CD4-positive, alpha-beta T cell treated with Interleukin-6 for 4 hours (primary cell): ENCODE measurements at regions not wholly inside any gene's neighbourhood (a gene's known extent, or its start where the extent isn't known, plus 50 kb on each side); places are given as distances from the start of the nearest gene placed in this dataset.

Experiments
- DNase-seq: peaks from one replicate; pipeline ENCODE4 v3.0.0-alpha.2; 2020; ENCODE audit warnings: mixed read lengths

DNA sequence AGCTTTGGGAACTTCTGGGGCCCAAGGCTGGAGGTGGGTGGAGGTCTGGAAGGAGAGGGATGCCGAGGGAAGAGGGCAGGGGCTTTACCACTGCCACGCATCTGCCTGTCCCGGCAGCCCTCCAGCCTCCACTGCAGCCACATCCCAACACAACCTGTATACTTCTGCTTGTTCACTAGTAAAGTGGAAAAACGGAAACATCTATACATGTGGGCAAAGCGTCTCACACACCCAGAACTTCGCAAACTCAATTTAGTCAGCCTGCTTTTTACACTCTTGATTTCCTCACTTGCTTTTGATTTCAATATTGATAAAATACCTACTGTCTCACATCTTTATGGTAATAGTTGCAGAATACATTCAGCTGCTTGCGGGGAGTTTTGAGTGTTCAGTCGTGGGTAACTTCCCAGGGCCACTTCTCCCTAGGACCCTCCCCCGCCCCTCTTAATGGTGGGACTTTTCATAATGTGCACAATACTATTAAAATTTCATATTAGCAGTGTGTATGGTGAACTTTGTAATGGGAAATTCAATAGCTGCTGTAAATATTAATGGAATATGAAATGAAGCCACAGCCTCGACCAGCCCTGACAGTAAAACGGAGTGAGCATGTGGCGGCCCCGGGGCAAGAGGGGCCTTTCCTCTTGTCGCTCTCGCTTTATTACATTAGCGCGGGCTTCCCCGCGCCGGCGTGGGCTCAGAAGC is 85.2 kb downstream of the NR2F2 start:
- DNase-seq: no peak

DNA sequence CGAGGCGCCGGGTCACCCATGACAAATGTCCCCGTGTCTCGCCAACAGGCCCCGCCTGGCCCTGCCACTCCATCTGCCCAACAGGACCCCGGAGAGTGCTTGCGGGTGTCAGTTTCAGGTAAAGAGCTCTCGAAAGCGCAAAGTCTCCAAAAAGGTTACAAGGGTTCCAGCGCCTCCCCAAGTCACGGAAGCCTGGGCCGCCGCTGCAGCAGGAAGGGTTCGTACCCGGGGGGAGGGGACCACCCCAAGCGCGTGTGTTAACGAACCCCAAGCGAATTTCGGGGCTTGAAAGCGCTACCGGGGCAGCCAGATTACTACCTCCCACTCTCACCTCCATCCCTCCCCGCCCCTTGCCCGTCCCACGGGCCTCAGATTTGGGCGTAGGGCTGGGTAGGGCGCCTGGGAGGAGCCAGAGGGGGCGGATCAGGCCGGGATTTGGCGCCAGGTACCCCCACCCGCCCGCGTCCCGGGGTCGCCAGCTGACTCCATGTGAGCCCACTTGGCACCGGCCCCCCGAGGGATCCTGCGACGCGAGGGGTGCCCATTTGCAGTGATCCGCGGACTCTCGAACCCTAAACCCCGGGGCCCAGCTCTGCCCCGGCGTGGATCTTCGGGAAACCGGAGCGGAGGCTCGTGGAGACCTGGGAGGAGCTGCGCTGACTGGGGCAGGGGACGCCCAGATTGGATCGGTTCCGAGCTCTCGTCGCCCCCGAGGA is 85.9 kb downstream of the NR2F2 start:
- DNase-seq: no peak

DNA sequence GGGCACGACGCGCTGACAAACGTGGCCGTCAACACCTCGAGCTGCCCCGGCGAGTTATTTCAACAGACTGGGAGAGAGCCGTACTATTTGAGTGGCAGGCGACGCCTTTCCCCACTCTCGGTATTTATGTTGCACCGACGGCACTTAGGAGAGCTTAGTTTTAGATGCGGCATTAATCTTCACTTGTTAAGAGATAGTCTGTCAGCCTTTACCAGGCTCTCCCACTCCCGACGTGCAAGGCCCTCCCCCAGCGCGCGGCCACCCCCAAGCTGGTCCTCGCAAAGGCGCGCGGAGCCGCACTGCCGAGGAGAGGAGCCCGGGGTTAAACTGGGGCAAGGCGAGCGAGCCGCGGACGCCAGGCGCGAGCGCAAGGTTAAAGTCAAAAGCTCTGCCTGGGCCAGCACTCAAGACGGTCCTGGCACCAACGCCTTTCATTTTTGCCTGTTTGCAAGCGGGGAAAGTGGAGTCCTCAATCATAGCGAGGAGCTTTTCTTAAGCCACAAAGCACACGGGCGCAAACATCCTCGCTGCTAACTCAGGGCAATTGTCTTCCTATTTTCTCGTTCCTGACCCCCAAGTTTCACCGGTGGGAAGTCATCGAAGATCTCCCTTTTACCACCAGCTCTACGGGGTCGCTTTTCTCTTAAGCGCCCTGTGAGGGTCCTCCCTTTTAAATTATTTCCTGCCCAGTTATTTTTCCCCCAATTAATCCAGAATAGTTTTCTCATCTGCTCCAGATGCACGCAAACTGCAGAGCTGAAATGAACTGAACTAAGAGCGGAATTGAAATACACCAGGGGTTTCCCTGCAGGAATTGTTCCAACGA is 86.6 kb downstream of the NR2F2 start:
- DNase-seq: no peak

DNA sequence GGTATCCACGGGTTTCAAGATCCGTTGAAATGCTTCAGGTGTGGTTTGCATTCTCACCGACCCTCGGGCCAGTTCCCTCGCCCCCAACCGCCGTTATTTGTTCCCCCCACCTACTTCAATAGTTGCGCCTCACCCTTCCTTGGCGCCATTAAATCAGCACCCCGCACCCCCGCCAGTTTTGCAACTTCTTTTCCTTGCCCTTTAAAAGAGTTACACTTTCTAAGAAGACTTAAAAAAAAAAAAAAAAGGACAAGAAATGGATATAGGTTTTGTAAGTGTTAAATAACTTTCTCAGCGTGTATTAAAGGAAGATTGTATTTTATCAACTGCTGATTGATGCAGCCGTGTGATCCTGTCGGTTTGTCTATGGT is 87.2 kb downstream of the NR2F2 start:
- DNase-seq: no peak

DNA sequence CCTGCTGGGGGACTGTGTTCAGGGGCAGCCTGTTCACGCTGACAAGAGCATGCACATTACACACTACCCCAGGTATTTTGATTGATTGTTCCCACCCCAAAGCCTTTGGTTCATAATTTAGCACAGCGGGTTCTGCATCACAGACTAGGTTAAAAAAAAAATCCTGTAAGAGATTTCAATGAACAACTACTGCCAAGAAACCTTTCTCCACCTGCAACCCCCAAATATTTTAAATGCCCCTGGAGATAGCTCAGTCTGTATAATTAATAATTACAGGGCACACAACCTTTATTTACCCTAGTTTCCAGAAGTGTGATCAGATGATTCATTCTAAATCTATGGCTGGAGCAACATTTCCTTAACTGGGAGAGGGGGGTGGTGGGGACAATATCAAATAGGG is 87.6 kb downstream of the NR2F2 start:
- no peak for DNase-seq

DNA sequence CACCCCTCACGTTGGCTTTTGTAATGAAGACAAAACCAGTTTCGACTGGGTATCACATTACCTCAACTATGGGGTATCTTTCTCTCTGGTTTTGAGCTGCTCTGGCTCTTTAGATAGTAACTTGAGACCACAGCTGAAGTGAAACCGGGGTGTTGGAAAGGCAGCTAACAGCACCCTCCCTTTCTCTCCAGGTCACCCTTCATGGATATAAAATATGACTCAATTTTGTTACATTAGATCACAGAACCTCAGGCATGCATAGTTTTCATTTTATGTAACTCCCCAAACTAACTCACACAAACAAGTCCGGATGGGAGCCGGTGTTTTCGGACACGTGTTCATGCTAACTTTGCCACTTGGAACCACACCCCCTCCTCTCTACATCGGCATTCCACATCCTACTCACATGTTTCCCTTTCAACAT is 90.7 kb downstream of the NR2F2 start:
- DNase-seq: no peak

DNA sequence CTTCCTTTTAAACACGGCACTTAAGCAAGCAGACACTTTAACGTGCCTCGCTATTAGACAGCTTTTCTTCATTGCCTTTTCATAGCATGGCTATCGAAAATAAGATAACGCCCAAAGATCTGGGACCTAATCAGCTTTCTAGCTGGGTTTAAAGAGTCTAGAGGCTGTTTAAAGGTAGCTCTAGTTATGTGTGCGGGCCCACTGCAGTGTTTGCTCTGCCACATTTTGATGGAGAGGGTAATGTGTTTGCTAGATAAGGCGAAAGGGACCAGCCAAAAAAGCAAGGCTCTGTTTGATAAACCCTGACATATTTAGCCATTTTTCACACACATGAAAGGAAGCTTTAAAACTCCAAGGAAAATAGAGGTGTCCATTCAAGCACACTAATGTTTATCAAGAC is 91.6 kb downstream of the NR2F2 start:
- no peak for DNase-seq

DNA sequence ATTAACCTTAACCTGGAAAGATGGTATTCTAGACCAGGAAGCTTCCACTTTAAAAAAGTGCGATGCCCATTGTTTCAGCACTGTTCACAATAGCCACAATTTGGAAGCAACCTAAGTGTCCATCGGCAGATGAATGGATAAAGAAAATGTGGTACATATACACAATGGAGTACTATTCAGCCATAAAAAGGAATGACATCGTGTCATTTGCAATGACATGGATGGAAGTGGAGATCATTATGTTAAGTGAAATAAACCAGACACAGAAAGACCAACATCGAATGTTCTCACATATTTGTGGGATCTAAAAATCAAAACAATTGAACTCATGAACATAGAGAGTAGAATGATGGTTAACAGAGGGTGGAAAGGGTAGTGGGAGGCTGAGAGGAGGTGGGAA is 94.2 kb downstream of the NR2F2 start:
- DNase-seq: no peak

DNA sequence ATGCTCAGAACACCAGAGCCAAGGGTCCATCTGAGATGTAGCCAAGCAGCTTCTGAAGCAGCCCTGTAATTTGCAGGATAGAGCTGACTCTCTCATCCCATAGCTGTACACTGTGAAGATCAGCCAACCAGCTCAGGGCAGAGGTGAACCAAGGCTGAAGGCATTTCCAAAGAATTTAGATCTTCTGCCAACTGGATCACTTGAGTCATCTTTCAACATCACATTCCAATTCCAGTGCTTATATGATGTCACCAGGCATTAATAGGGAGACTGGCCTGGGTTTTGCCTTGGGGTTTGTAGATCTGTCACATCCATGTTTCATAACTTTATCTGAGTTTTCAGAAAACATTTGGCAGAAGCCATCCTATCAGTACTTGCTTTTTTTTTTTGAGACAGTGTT is 98.2 kb downstream of the NR2F2 start:
- no peak for DNase-seq

DNA sequence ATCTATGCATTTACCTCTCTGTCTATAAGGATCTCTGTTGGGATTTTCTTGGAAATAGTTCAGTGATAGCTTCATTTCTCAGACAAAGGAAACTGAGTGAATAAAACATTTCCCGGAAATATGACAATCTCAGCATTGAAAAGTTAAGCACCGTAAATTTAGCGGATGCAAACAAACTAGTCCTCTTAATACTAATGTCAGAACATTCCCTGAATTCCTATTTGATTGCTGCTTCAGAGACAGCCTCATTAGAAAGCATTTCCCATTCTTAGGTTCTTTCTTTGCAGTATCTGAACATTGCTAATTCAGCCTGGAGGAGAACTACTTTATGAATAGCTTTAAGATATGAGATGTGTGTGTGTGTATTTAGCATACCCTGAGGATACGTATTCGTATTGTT is 101.3 kb downstream of the NR2F2 start:
- no peak for DNase-seq

DNA sequence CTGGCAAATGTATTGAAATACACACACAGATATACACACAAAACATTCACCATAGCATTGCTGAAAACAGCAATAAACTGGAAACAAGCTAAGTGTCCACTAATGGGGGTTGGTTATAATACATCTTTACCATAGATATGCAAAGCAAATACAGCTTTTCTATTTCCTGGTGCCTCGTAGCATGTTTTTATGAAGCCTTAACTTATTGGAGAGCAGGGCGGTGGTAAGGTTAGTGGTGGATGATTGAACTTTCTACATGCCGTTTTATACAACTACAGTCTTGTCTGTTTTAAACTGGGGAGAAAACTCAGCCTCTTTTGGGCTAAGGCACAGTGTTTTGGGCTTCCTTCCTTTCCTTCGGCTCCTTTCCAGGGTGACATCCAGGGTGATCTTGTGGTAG is 104.5 kb downstream of the NR2F2 start:
- no peak for DNase-seq

DNA sequence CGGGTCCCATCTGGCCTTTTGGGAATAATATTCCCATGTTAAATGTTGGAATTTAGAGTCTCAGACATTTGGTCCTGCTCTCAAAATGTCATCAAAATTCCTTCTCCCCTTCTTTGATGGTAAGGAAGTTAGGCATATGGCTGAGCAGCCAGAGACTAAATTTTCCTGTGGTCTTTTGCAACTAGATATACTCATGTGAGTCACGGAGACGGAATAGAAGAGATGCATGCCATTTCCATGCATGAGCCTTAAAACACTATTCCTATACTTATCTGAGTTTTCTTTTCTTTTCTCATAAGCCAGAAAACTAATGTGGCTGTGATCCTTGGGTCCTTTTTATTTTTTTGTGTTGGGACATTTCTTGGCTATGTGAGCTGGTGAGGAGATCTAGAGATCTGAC is 105.3 kb downstream of the NR2F2 start:
- DNase-seq: no peak

DNA sequence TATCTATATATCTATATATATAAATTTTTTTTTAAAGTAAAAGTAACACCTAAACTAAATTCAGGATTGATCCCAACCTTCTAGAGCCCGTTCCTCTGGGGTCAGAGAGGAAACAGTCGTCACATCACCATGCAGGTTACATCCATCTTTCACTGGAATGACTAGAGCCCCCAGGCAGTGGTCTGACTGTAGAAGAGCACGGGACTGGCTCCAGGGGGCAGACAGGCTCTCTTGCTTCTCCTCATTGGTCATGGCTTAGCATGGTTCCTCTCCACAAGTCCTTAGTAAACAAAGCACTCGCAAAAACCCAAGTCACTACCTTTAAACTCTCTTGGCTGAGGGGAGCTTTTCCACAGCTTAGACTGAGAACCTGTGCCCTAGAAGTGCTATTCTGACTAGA is 110.5 kb downstream of the NR2F2 start:
- DNase-seq: no peak

DNA sequence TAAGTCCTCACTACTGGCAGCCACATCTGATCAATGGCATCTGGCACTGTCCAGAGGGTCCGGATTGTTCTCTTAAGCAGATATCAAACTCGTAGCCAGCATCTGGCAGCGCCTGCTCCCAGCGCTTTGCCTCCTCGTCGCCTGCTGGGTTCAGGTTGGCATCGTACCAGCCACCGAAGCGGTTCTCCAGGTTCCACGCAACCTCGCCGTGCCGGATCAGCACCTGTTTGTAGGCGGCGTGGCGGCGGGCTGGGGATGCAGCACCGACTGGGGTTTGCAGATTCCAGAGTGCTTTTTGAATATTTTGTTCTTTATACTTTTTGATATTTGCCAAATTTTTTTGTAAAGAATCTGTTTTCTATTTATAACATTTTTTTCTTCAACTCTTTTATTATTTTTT is 111.6 kb downstream of the NR2F2 start:
- no peak for DNase-seq

DNA sequence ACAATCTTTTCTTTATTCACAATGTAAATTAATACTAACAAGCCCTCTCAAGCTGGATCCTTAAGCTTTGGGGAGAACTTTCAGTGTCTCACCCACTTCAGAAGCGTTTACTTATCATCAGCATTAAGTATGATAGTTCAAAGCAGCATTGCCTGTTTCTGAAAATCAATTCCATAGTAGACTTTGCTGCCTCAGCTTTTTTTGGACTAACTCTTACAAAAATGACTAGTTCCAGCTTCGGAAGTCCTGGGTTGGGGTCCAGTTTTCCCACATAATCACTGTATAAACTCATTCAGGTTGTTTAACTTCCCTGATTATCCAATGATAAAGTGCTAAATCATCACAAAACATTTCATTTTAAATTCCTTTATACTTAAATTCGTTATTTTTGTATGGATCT is 114.4 kb downstream of the NR2F2 start:
- no peak for DNase-seq

DNA sequence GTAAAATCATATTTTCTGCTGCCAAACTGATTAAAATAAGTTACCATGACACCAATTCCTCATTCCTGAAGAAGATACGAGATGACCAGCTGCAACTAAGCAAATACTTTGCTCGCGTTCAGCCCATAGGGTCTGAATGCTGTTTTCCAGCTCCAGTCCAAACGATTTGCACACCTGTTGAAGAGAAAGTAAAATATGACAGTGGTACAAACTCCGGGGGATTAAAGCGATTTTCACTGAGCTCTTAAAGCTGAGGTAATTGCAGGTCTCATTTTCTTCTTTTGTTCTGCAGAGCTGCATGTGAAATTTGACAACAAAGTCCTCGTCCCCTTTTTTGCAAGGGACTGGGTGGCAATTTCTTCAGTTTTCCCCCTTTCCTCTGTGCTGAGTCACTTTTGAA is 118.4 kb downstream of the NR2F2 start:
- DNase-seq: no peak

DNA sequence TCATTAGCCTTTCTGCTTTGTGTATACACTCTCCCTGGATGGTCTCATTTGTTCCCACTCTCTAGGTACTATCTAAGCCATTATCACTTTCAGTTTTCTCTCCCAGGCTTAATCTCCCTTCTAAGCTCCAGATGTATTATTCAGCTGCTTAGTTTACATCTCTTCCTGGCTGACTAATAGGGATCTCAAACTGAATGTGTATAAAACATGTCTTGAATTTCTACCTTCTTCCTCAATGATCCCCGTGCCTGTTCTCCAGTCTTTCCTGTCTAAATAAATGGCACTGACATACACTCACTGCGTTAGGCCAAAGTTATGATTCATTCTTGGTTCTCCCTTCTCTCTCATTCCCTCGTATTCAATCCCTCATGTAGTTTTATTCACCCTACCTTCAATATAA is 127.3 kb downstream of the NR2F2 start:
- DNase-seq: no peak

DNA sequence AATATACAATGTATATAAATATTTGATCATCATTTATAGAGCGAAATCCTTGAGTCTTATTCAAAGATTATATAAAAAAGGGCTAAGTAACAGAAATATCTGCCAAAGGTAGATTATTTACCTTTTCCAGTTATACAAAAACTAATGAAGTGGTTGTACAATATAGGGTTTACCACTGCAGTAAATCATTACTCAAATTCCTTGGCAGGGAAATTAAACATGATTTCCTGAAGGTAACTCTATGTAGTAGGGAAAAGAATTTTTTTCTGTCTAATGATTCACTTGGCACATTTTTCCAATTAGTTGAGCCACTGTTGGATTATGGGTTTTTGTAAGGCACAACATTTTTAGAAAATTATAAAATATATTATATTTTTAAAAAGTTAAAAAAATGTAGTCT is 129.6 kb downstream of the NR2F2 start:
- no peak for DNase-seq

DNA sequence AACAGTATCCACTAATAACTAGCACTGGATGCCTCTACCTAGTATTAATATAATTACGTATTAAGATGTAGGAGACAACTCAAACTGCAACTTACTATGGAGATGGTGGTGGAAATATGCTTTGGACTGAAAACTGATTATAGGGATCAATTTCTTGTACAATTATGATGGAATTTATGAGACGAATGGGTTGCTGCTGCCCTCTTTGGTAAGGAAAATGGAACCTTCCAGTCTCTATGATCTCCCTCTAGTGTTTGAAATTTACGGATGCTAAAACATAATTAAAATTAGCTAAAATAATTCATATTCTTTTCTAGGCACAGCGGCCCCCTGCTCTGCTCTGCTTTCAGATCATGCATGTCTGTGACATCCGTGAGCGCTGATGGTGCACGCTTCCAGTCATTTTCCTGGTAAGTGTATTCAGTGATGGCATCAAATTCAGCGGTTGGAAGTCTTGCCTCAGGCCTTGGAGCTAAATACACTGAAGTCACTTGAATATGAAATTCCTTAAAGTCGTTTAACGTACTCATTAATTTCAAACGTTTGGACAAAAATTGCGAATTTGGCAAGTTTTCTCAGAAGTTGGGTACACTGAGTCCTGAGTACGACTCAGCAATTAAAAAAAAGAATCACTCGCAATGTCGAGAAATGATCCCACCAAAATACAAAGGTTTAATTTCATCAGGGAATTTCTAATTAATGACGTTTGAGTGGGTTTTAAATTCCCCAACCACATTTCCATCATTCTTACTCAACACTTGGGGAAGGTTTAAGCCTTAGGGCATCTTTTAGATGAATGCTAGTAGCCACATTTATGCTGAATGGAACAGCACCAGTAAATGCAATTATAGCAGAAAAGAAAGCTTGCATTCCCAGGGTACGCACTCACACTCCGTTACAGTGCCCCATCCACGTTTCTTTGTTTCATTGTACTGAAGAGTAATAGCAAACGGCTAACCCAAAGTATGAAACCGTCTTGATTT is 132.6 kb downstream of the NR2F2 start:
- DNase-seq: no peak

DNA sequence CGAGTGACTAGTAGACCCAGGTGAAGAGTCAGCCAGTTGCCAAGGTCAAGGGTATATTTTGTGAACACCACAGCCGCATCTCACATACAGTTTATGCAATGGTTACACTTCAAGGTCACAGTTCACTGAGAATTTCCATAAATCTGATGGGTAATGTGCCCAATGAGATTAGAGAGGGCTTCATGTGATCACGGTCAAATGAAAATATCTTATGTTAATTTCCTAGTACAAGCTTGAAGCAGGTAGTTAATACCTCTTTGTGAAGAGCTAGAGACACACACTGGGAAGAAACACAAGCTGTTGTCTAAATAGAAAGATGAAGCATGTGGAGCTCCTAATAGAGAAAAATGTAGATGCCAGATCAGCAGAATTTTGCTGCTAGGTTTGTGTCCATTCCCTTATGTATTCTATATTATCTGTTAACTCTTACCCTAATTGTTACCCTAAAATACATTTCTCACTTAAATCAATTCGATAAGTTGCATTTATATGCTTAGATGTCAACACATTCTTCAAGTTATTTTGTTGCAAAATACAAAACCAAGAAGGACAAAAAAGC is 136.0 kb downstream of the NR2F2 start:
- no peak for DNase-seq

DNA sequence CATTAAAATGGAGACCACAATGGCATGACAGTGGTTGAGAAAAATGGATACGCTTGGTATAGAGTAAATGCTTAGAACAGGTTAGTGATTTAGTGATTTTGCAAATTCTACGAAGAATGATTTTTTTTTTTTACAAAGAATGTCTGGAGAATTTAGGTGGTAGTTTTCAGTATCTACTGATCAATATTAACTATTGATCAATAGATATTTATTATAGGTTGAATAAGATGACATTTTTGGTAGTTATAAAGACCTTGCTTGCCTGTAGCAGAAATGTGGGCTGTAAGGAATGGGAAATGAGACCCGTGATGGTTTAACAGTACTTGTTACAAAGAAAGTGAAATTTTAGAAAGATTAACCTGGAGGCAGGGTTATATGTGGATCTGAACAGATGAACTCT is 137.5 kb downstream of the NR2F2 start:
- no peak for DNase-seq

DNA sequence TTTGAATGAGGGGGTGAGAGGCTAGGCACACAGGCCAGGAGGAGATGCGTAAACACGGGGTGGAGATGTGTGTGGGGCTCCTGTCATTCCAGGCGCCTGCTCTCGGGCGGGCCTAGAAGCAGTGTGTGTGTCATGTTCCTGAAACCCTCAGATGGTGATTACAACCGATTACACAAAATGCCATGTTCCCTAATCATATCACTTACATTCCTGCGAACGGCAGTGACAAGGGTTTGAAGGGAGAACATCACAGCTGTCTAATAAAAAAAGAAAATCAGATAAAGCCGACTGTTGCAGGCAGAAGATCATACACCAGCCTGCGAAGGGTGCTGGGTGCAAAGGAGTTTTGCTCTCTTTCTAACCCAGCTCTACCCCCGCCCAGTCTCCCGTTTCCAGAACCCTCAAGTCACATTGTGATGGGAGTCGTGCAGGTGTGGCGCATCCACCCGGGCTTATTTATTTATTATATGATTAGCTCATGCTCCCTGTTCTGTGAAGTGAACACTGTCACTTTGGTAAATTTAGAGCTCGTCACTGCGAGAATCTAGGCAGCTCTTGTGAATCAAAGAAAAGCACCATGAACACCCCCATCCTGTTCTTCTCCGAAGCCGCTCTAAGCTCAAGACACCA is 140.3 kb downstream of the NR2F2 start:
- DNase-seq: no peak
